Common myeloid progenitor, CD34-positive (primary cell): ENCODE measurements at regions not wholly inside any gene's neighbourhood (a gene's known extent, or its start where the extent isn't known, plus 50 kb on each side); places are given as distances from the start of the nearest gene placed in this dataset.

ENCODE experiments used
- CTCF ChIA-PET: fragments of 350-600 bp; sonication (Branson Sonifier 250); formaldehyde crosslinking; loops from one replicate; lab custom pipeline; 2021; ENCODE audit warnings: antibody characterized with exemption; lab: Charles Lee
- POLR2A ChIA-PET: fragments of 350-600 bp; sonication (Branson Sonifier 250); formaldehyde crosslinking; loops from one replicate; lab custom pipeline; 2021; ENCODE audit warnings: antibody characterized with exemption; lab: Charles Lee
- DNase-seq, 3 donors: peaks; one replicate each; pipeline versions ENCODE4 v3.0.0 to v3.0.0-alpha.2; 2013
- H3K27ac ChIP-seq, 2 experiments: 1 replicate in 1 of 2; 2 replicates in 1 of 2; pipeline ENCODE4 v1.7.0; 2013; ENCODE audit warnings: inconsistent platforms in 2 of 2, low read length in 2 of 2, mild to moderate bottlenecking in 2 of 2, low read depth in 1 of 2, moderate library complexity in 1 of 2; ENCODE audit not compliant: severe bottlenecking in 2 of 2, insufficient read depth in 1 of 2, poor library complexity in 1 of 2
- H3K27me3 ChIP-seq, 5 experiments: replicated peaks in 2 of 5; 1 replicate in 3 of 5; 2 replicates in 2 of 5; pipeline versions ENCODE4 v1.6.1 to v1.7.0; 2013; ENCODE audit warnings: low read length in 4 of 5, mild to moderate bottlenecking in 2 of 5, moderate library complexity in 2 of 5, inconsistent platforms in 1 of 5; ENCODE audit not compliant: insufficient read depth in 5 of 5, control insufficient read depth in 4 of 5
- H3K36me3 ChIP-seq, 4 experiments: 1 replicate in 2 of 4; 2 replicates in 2 of 4; pipeline versions ENCODE4 v1.6.1 to v1.7.0; 2013; ENCODE audit warnings: low read length in 3 of 4, control low read depth in 1 of 4, mild to moderate bottlenecking in 1 of 4; ENCODE audit not compliant: control insufficient read depth in 4 of 4, insufficient read depth in 4 of 4
- H3K4me1 ChIP-seq, 4 experiments: 1 replicate in 3 of 4; 2 replicates in 1 of 4; pipeline versions ENCODE4 v1.6.1 to v1.7.1; 2013; ENCODE audit warnings: low read length in 3 of 4, mild to moderate bottlenecking in 3 of 4, control low read depth in 1 of 4, inconsistent platforms in 1 of 4, moderate library complexity in 1 of 4; ENCODE audit not compliant: control insufficient read depth in 4 of 4, insufficient read depth in 4 of 4; ENCODE audit errors: control extremely low read depth in 1 of 4
- H3K4me3 ChIP-seq, 7 experiments: 1 replicate in 4 of 7; 2 replicates in 3 of 7; pipeline versions ENCODE4 v1.5.1 to v1.7.0; 2013; ENCODE audit warnings: mild to moderate bottlenecking in 7 of 7, low read length in 6 of 7, moderate library complexity in 6 of 7, inconsistent platforms in 2 of 7, low read depth in 2 of 7, control low read depth in 1 of 7; ENCODE audit not compliant: insufficient read depth in 4 of 7, control insufficient read depth in 1 of 7; ENCODE audit errors: extremely low read depth in 1 of 7
- H3K9me3 ChIP-seq, 5 experiments: 1 replicate in 4 of 5; 2 replicates in 1 of 5; pipeline versions ENCODE4 v1.6.1 to v1.7.1; 2013; ENCODE audit warnings: low read length in 4 of 5, mild to moderate bottlenecking in 2 of 5, inconsistent platforms in 1 of 5, low read depth in 1 of 5, moderate library complexity in 1 of 5; ENCODE audit not compliant: control insufficient read depth in 4 of 5, insufficient read depth in 2 of 5; ENCODE audit errors: control extremely low read depth in 1 of 5
- WGBS: methylation state at CpG from one replicate; pipeline ENCODE4 v1.1.5; 2013; ENCODE audit not compliant: insufficient coverage; 5-methylcytosine and 5-hydroxymethylcytosine counted together

GRCh38 chr20:16982091-16982726, 234.1 kb downstream of the OTOR start:
- no peaks in the 10 kb centered on the region for H3K36me3 ChIP-seq
- no peak overlapping the region for H3K27ac ChIP-seq
- no peaks in the 10 kb centered on the region for H3K4me1 ChIP-seq
- CTCF ChIA-PET: no interaction called here
- H3K27me3 ChIP-seq: no peaks in the 10 kb centered on the region
- no peak overlapping the region for H3K4me3 ChIP-seq
- WGBS: 85% methylated on average over 4 of the region's 4 CpGs
- H3K9me3 ChIP-seq: no peaks in the 10 kb centered on the region
- no peak for DNase-seq
- POLR2A ChIA-PET: no interaction called here

- no peaks in the 10 kb centered on the region for H3K9me3 ChIP-seq
- ChIA-PET CTCF (no interaction called here), POLR2A (no interaction called here)
- no peaks in the 10 kb centered on the region for H3K36me3 ChIP-seq
- DNase-seq: no peak
- H3K27ac ChIP-seq: no peak overlapping the region
- H3K4me3 ChIP-seq: no peak overlapping the region
- H3K4me1 ChIP-seq: no peaks in the 10 kb centered on the region
- no peaks in the 10 kb centered on the region for H3K27me3 ChIP-seq
Measured at GRCh38 chr20:16984481-16984880, 236.3 kb downstream of the OTOR start.

- 94% methylated on average over 6 of the region's 7 CpGs for WGBS
- H3K9me3 ChIP-seq: no peaks in the 10 kb centered on the region
- no peak overlapping the region for H3K27ac ChIP-seq
- ChIA-PET POLR2A (no interaction called here), CTCF (no interaction called here)
- DNase-seq: no peak
- no peaks in the 10 kb centered on the region for H3K36me3 ChIP-seq
- H3K4me3 ChIP-seq: no peak overlapping the region
- H3K27me3 ChIP-seq: no peaks in the 10 kb centered on the region
- no peaks in the 10 kb centered on the region for H3K4me1 ChIP-seq
Measured at GRCh38 chr20:17003170-17003870, 223.5 kb upstream of the PCSK2 start.

- H3K27ac ChIP-seq: no peak overlapping the region
- ChIA-PET CTCF (no interaction called here), POLR2A (no interaction called here)
- H3K4me3 ChIP-seq: no peak overlapping the region
- DNase-seq: no peak
- H3K27me3 ChIP-seq: no peaks in the 10 kb centered on the region
- 83% methylated on average over 1 of the region's 1 CpG for WGBS
- no peaks in the 10 kb centered on the region for H3K36me3 ChIP-seq
- H3K4me1 ChIP-seq: no peaks in the 10 kb centered on the region
- H3K9me3 ChIP-seq: no peaks in the 10 kb centered on the region
Measured at GRCh38 chr20:17010181-17010580, 216.7 kb upstream of the PCSK2 start.

- H3K36me3 ChIP-seq: no peaks in the 10 kb centered on the region
- no peaks in the 10 kb centered on the region for H3K27me3 ChIP-seq
- no peaks in the 10 kb centered on the region for H3K4me1 ChIP-seq
- 85% methylated on average over 3 of the region's 7 CpGs for WGBS
- no peaks in the 10 kb centered on the region for H3K9me3 ChIP-seq
- no peak overlapping the region for H3K27ac ChIP-seq
- DNase-seq: no peak
- no peak overlapping the region for H3K4me3 ChIP-seq
- ChIA-PET POLR2A (no interaction called here), CTCF (no interaction called here)
Measured at GRCh38 chr20:17012546-17013226, 214.2 kb upstream of the PCSK2 start.

- no peak for DNase-seq
- Histone ChIP-seq H3K4me1 (no peaks in the 10 kb centered on the region), H3K36me3 (no peaks in the 10 kb centered on the region), H3K4me3 (no peak overlapping the region), H3K9me3 (no peaks in the 10 kb centered on the region), H3K27me3 (no peaks in the 10 kb centered on the region), H3K27ac (no peak overlapping the region)
- POLR2A ChIA-PET: no interaction called here
- WGBS: 30% methylated on average over 2 of the region's 5 CpGs
- CTCF ChIA-PET: no interaction called here
Measured at GRCh38 chr20:17014217-17014616, 212.6 kb upstream of the PCSK2 start.

GRCh38 chr20:17014756-17015366, 212.0 kb upstream of the PCSK2 start:
- ChIA-PET POLR2A (no interaction called here), CTCF (no interaction called here)
- H3K27me3 ChIP-seq: no peaks in the 10 kb centered on the region
- no peaks in the 10 kb centered on the region for H3K9me3 ChIP-seq
- H3K27ac ChIP-seq: no peak overlapping the region
- H3K4me3 ChIP-seq: no peak overlapping the region
- H3K36me3 ChIP-seq: no peaks in the 10 kb centered on the region
- no peaks in the 10 kb centered on the region for H3K4me1 ChIP-seq
- no CpG with 5 or more reads among the region's 4 CpGs for WGBS
- DNase-seq: no peak
